H9 (cell line): ENCODE measurements at regions not wholly inside any gene's neighbourhood (a gene's known extent, or its start where the extent isn't known, plus 50 kb on each side); places are given as distances from the start of the nearest gene placed in this dataset.

Experiments used
- DNase-seq: peaks from one replicate; pipeline ENCODE4 v3.0.0-alpha.2; 2017
- H2AFZ ChIP-seq: one replicate; pipeline ENCODE4 v1.6.1; 2013; ENCODE audit warnings: mild to moderate bottlenecking, low read length, control low read depth, moderate library complexity
- H2AK5ac ChIP-seq: 2 replicates; pipeline ENCODE4 v1.6.1; 2013; ENCODE audit warnings: low read length, control low read depth, mixed read lengths; ENCODE audit not compliant: insufficient read length
- H2BK120ac ChIP-seq: one replicate; pipeline ENCODE4 v1.6.1; 2013; ENCODE audit warnings: low read depth, mild to moderate bottlenecking, low read length, control low read depth, inconsistent platforms; ENCODE audit not compliant: poor library complexity, severe bottlenecking
- H2BK12ac ChIP-seq: 2 replicates; pipeline ENCODE4 v1.6.1; 2013; ENCODE audit warnings: low read length, control low read depth, mixed read lengths, low read depth; ENCODE audit not compliant: insufficient read length
- H2BK15ac ChIP-seq: 2 replicates; pipeline ENCODE4 v1.6.1; 2013; ENCODE audit warnings: low read depth, low read length, control low read depth
- H2BK20ac ChIP-seq: one replicate; pipeline ENCODE4 v1.6.1; 2013; ENCODE audit warnings: low read depth, mild to moderate bottlenecking, low read length, control low read depth, inconsistent platforms; ENCODE audit not compliant: poor library complexity, severe bottlenecking
- H2BK5ac ChIP-seq: 2 replicates; pipeline ENCODE4 v1.6.1; 2013; ENCODE audit warnings: low read length, control low read depth, mixed read lengths; ENCODE audit not compliant: insufficient read length
- H3K14ac ChIP-seq: 2 replicates; pipeline ENCODE4 v1.6.1; 2013; ENCODE audit warnings: low read length, control low read depth; ENCODE audit not compliant: insufficient read depth
- H3K18ac ChIP-seq: 2 replicates; pipeline ENCODE4 v1.6.1; 2013; ENCODE audit warnings: low read depth, mild to moderate bottlenecking, mixed read lengths, low read length, control low read depth; ENCODE audit not compliant: insufficient read length
- H3K23ac ChIP-seq: 2 replicates; pipeline ENCODE4 v1.6.1; 2013; ENCODE audit warnings: low read length, control low read depth, mixed read lengths, low read depth; ENCODE audit not compliant: insufficient read length
- H3K23me2 ChIP-seq: 2 replicates; pipeline ENCODE4 v1.6.1; 2013; ENCODE audit warnings: low read depth, mild to moderate bottlenecking, mixed read lengths, low read length, control low read depth; ENCODE audit not compliant: insufficient read length, poor library complexity, severe bottlenecking
- H3K27ac ChIP-seq: 2 replicates; pipeline ENCODE4 v1.5.1; 2013; ENCODE audit warnings: low read length, control low read depth, mixed read lengths, low read depth; ENCODE audit not compliant: insufficient read length
- H3K27me3 ChIP-seq: 2 replicates; pipeline ENCODE4 v1.6.1; 2013; ENCODE audit warnings: low read length, control low read depth, inconsistent platforms; ENCODE audit not compliant: insufficient read depth
- H3K4ac ChIP-seq: 2 replicates; pipeline ENCODE4 v1.6.1; 2013; ENCODE audit warnings: low read depth, mild to moderate bottlenecking, control low read depth, inconsistent platforms, low read length, moderate library complexity
- H3K4me1 ChIP-seq: 2 replicates; pipeline ENCODE4 v1.6.1; 2013; ENCODE audit warnings: low read length, control low read depth, inconsistent platforms; ENCODE audit not compliant: insufficient read depth
- H3K4me2 ChIP-seq: 2 replicates; pipeline ENCODE4 v1.6.1; 2013; ENCODE audit warnings: low read length, control low read depth, mixed read lengths; ENCODE audit not compliant: insufficient read length, insufficient read depth
- H3K56ac ChIP-seq: 2 replicates; pipeline ENCODE4 v1.6.1; 2013; ENCODE audit warnings: low read depth, mild to moderate bottlenecking, mixed read lengths, low read length, control low read depth; ENCODE audit not compliant: insufficient read length
- H3K79me1 ChIP-seq: 2 replicates; pipeline ENCODE4 v1.6.1; 2013; ENCODE audit warnings: low read depth, mild to moderate bottlenecking, moderate library complexity, low read length, control low read depth, inconsistent platforms; ENCODE audit not compliant: insufficient read depth, poor library complexity, severe bottlenecking
- H3K79me2 ChIP-seq: 2 replicates; pipeline ENCODE4 v1.6.1; 2013; ENCODE audit warnings: low read length, control low read depth, inconsistent platforms; ENCODE audit not compliant: insufficient read depth
- H3K9ac ChIP-seq: 2 replicates; pipeline ENCODE4 v1.6.1; 2013; ENCODE audit warnings: low read length, control low read depth, mixed read lengths; ENCODE audit not compliant: insufficient read length; ENCODE audit errors: extremely low read depth
- H3K9me3 ChIP-seq: one replicate; pipeline ENCODE4 v1.6.1; 2013; ENCODE audit warnings: low read depth, low read length, inconsistent platforms; ENCODE audit not compliant: control insufficient read depth
- H3T11ph ChIP-seq: one replicate; pipeline ENCODE4 v1.6.1; 2013; ENCODE audit warnings: mild to moderate bottlenecking, low read length, control low read depth, inconsistent platforms
- H4K20me1 ChIP-seq: one replicate; pipeline ENCODE4 v1.6.1; 2013; ENCODE audit not compliant: control insufficient read depth, insufficient read length, insufficient read depth
- H4K5ac ChIP-seq: 2 replicates; pipeline ENCODE4 v1.6.1; 2013; ENCODE audit warnings: low read depth, mild to moderate bottlenecking, mixed read lengths, low read length, control low read depth; ENCODE audit not compliant: insufficient read length
- H4K8ac ChIP-seq: replicated peaks from 2 replicates; pipeline ENCODE4 v1.6.1; 2013; ENCODE audit warnings: low read length, control low read depth, mixed read lengths, low read depth; ENCODE audit not compliant: insufficient read length
- H4K91ac ChIP-seq: 2 replicates; pipeline ENCODE4 v1.6.1; 2013; ENCODE audit warnings: low read depth, mild to moderate bottlenecking, moderate library complexity, mixed read lengths, low read length, control low read depth; ENCODE audit not compliant: insufficient read length
- H3K27ac Mint-ChIP-seq, 3 experiments: 2 replicates in 2 of 3; 3 replicates in 1 of 3; pipeline ENCODE4 v1.8.0; 2020 to 2021; ENCODE audit warnings: mixed read lengths in 3 of 3, mild to moderate bottlenecking in 1 of 3, moderate library complexity in 1 of 3
- H3K27me3 Mint-ChIP-seq: 2 replicates; pipeline ENCODE4 v1.8.0; 2021; ENCODE audit warnings: low read depth, mild to moderate bottlenecking, moderate library complexity, mixed read lengths
- H3K36me3 Mint-ChIP-seq, 3 experiments: 2 replicates in 2 of 3; 3 replicates in 1 of 3; pipeline ENCODE4 v1.8.0; 2020 to 2021; ENCODE audit warnings: low read depth in 3 of 3, mixed read lengths in 3 of 3; ENCODE audit not compliant: insufficient read depth in 1 of 3
- H3K4me1 Mint-ChIP-seq, 2 experiments: 2 replicates each; pipeline ENCODE4 v1.8.0; 2020; ENCODE audit warnings: mixed read lengths in 2 of 2
- H3K4me3 Mint-ChIP-seq, 2 experiments: 2 replicates in 1 of 2; 3 replicates in 1 of 2; pipeline ENCODE4 v1.8.0; 2020 to 2021; ENCODE audit warnings: mild to moderate bottlenecking in 2 of 2, mixed read lengths in 2 of 2, moderate library complexity in 1 of 2
- H3K9me3 Mint-ChIP-seq, 2 experiments: 2 replicates in 1 of 2; 3 replicates in 1 of 2; pipeline ENCODE4 v1.8.0; 2020; ENCODE audit warnings: mild to moderate bottlenecking in 2 of 2, mixed read lengths in 2 of 2, moderate library complexity in 1 of 2
- WGBS: extraction: QIAGEN DNeasy Blood & Tissue Kit; methylation state at CpG from one replicate; pipeline ENCODE4 v1.1.7; 2013; ENCODE audit warnings: missing lambda C conversion rate, low lambda C conversion rate, mixed read lengths; ENCODE audit not compliant: insufficient read length; ENCODE audit errors: extremely low coverage; 5-methylcytosine and 5-hydroxymethylcytosine counted together
- TF ChIP-seq, protein P1 (sequence below): fragments of 200-600 bp; sonication (generic); conservative IDR thresholded peaks from 3 replicates; pipeline ENCODE4 v1.8.0; 2021; ENCODE audit warnings: antibody characterized with exemption, mild to moderate bottlenecking

DNA sequence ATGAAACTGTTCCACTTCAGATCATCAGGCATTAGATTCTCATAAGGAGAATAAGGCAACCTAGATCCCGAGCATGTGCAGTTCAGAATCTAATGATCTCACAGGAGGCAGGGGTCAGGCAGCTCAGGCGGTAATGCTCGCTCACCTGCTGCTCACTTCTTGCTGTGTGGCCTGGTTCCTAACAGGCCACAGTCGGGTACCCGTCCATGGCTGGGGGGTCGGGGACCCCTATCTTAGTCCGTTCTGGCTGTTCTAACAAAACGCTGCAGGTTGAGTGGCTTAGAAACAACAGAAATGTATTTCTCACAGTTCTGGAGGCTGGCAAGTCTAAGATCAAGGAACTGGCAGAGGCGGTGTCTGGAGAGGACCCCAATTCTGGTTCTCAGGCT, 79.2 kb downstream of the ASB1 start:
- no CpG with 5 or more reads among the region's 9 CpGs for WGBS
- TF ChIP-seq, protein P1, sequence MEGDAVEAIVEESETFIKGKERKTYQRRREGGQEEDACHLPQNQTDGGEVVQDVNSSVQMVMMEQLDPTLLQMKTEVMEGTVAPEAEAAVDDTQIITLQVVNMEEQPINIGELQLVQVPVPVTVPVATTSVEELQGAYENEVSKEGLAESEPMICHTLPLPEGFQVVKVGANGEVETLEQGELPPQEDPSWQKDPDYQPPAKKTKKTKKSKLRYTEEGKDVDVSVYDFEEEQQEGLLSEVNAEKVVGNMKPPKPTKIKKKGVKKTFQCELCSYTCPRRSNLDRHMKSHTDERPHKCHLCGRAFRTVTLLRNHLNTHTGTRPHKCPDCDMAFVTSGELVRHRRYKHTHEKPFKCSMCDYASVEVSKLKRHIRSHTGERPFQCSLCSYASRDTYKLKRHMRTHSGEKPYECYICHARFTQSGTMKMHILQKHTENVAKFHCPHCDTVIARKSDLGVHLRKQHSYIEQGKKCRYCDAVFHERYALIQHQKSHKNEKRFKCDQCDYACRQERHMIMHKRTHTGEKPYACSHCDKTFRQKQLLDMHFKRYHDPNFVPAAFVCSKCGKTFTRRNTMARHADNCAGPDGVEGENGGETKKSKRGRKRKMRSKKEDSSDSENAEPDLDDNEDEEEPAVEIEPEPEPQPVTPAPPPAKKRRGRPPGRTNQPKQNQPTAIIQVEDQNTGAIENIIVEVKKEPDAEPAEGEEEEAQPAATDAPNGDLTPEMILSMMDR: no peak
- H3K27me3 ChIP-seq: no peaks in the 10 kb centered on the region
- no peak overlapping the region for H3K14ac ChIP-seq
- no peaks in the 10 kb centered on the region; the same call in 1 of the 2 replicates for H3K4me1 ChIP-seq
- no peak overlapping the region for H4K91ac ChIP-seq
- no peaks in the 10 kb centered on the region for H3K9me3 ChIP-seq
- H2BK15ac ChIP-seq: no peak overlapping the region
- H3K4me1 Mint-ChIP-seq: peaks cover 32 to 48% of the 10 kb centered on the region in 2 experiments
- no peak overlapping the region for H2BK12ac ChIP-seq
- H3K79me2 ChIP-seq: no peaks in the 10 kb centered on the region
- no peak overlapping the region for H2AK5ac ChIP-seq
- no peak overlapping the region for H2BK120ac ChIP-seq
- H3K27ac Mint-ChIP-seq: no peak overlapping the region
- H2BK5ac ChIP-seq: no peak overlapping the region
- no peak overlapping the region for H3K56ac ChIP-seq
- H2AFZ ChIP-seq: no peak overlapping the region
- no peaks in the 10 kb centered on the region for H3K23me2 ChIP-seq
- peaks cover 9% of the 10 kb centered on the region in 2 experiments for H3K9me3 Mint-ChIP-seq
- H3K79me1 ChIP-seq: no peaks in the 10 kb centered on the region
- H3K9ac ChIP-seq: no peak overlapping the region
- no peak overlapping the region for H3K4me2 ChIP-seq
- DNase-seq: no peak
- H4K5ac ChIP-seq: no peak overlapping the region
- no peak overlapping the region for H3T11ph ChIP-seq
- no peak overlapping the region for H3K18ac ChIP-seq
- no peak overlapping the region for H3K4me3 Mint-ChIP-seq
- peaks cover 15% of the 10 kb centered on the region for H3K27me3 Mint-ChIP-seq
- H3K27ac ChIP-seq: no peak overlapping the region
- no peak overlapping the region for H2BK20ac ChIP-seq
- no peaks in the 10 kb centered on the region for H4K20me1 ChIP-seq
- H4K8ac ChIP-seq: no peak overlapping the region
- H3K23ac ChIP-seq: no peak overlapping the region
- H3K36me3 Mint-ChIP-seq: peaks cover 3 to 8% (median 5%) of the 10 kb centered on the region in 3 experiments; a peak in 5 of 7 replicates
- H3K4ac ChIP-seq: no peak overlapping the region
